ENCODE measurements at regions not wholly inside any gene's neighbourhood (a gene's known extent, or its start where the extent isn't known, plus 50 kb on each side); places are given as distances from the start of the nearest gene placed in this dataset.

DNA sequence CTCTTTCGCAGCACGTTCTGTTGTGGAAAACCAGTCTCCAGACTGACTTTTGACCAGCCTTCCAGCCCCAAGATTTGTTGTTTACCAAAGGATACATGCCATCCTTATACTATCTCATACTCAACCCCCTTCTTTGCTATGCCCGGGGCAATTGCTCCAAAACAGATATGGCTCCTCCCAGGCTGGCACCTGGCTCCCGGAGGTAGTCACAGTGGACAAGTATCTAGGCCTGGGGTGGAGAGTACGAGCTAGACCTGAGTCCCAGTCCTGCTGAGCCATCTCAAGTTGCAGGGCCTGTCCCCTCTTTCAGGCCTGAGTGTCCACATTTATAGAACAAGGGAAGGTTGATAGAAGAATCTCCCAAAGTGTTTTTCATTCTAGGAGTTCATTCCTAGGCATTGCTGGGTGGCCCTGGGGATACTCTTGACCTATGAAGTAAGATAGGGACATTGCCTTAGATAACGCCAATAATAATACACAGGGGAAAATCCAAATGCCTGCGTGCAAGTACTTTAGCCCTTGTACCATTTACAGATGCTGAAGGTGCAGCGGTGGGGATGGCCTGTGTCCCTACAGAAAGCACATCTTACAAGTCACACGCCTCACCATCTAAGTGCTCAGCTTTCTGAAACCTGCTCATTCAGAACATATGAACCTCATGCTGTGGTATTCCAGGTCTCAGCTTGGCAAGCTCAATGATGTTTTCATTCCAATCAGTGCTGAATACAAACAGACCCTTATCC, 136.7 kb upstream of the MAMLD1 start:
- TF ChIP-seq CTCF (IDR thresholded peaks at IDR 0.05), result no peak
- no peak for TF ChIP-seq POLR2A (IDR thresholded peaks at IDR 0.05)
- TF ChIP-seq EP300 (IDR thresholded peaks at IDR 0.05), result no peak
- TF ChIP-seq POLR2AphosphoS5 (IDR thresholded peaks at IDR 0.05), result no peak
